ENCODE measurements at regions not wholly inside any gene's neighbourhood (a gene's known extent, or its start where the extent isn't known, plus 50 kb on each side); places are given as distances from the start of the nearest gene placed in this dataset.

- FAIRE-seq = no peak
- no peaks in the 10 kb centered on the region for H3K9me3 ChIP-seq
- no peaks in the 10 kb centered on the region for H3K4me1 ChIP-seq
- 46% methylated on average over 5 of the region's 5 CpGs for WGBS (ENCODE audit: missing lambda C conversion rate)
- no peak overlapping the region for H3K4me2 ChIP-seq
- no peak for DNase-seq (ENCODE audit: low read depth in 1 of 2, low spot score in 1 of 2)
- TF ChIP-seq, protein P1, sequence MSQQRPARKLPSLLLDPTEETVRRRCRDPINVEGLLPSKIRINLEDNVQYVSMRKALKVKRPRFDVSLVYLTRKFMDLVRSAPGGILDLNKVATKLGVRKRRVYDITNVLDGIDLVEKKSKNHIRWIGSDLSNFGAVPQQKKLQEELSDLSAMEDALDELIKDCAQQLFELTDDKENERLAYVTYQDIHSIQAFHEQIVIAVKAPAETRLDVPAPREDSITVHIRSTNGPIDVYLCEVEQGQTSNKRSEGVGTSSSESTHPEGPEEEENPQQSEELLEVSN (IDR thresholded peaks at IDR 0.05; ENCODE audit: borderline replicate concordance, low read depth) = no peak
- ChIA-PET CTCF (no interaction called here), POLR2A (no interaction called here)
- H3K4me3 ChIP-seq = no peak overlapping the region
- H3K27ac ChIP-seq = no peak overlapping the region
- ATAC-seq = no peak
These were observed 304.5 kb downstream of the JRKL start for GRCh38 chr11:96694338-96694737.

DNA sequence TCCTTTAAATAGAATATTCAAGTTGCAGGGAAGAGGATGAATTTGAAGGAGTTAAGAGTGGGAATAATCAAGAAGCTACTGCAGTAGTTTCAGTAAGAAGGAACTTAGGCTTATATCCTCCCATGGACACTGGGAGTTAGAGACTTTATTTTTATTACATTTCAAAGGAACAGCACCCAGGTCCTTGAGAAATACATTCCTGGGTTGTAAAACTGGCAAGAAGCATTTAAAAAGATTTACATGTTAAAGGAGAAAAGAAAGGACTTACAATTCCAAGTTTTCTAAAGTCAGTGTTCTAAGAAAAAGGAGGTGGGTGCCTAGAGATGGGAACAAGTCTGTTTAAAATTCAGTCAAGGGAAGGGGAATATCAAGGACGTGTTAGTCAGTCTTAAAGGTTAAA, 306.9 kb downstream of the JRKL start:
- TF ChIP-seq FOXS1 (CRISPR knock-in tag; IDR thresholded peaks at IDR 0.05) = no peak
- TF ChIP-seq RFX5 (IDR thresholded peaks at IDR 0.05) = no peak
- no peak for TF ChIP-seq KDM5A (IDR thresholded peaks at IDR 0.05)
- TF ChIP-seq HOXB5 (CRISPR knock-in tag; IDR thresholded peaks at IDR 0.05) = no peak
- TF ChIP-seq, protein P1 (IDR thresholded peaks at IDR 0.05; ENCODE audit: borderline replicate concordance, low read depth) = no peak
- TF ChIP-seq, protein P2, sequence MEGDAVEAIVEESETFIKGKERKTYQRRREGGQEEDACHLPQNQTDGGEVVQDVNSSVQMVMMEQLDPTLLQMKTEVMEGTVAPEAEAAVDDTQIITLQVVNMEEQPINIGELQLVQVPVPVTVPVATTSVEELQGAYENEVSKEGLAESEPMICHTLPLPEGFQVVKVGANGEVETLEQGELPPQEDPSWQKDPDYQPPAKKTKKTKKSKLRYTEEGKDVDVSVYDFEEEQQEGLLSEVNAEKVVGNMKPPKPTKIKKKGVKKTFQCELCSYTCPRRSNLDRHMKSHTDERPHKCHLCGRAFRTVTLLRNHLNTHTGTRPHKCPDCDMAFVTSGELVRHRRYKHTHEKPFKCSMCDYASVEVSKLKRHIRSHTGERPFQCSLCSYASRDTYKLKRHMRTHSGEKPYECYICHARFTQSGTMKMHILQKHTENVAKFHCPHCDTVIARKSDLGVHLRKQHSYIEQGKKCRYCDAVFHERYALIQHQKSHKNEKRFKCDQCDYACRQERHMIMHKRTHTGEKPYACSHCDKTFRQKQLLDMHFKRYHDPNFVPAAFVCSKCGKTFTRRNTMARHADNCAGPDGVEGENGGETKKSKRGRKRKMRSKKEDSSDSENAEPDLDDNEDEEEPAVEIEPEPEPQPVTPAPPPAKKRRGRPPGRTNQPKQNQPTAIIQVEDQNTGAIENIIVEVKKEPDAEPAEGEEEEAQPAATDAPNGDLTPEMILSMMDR (IDR thresholded peaks at IDR 0.05) = no peak
- TF ChIP-seq ESRRA (IDR thresholded peaks at IDR 0.05; ENCODE audit: borderline replicate concordance, low read length) = no peak
- 0% methylated on average over 1 of the region's 1 CpG for WGBS (ENCODE audit: missing lambda C conversion rate)
- H3K4me3 ChIP-seq = no peak overlapping the region
- no peaks in the 10 kb centered on the region for H3K4me1 ChIP-seq
- ChIA-PET POLR2A (no interaction called here), CTCF (no interaction called here)
- H3K4me2 ChIP-seq = no peak overlapping the region
- no peak for DNase-seq (ENCODE audit: low read depth in 1 of 2, low spot score in 1 of 2)
- FAIRE-seq = no peak
- ATAC-seq = no peak
- H3K27ac ChIP-seq = no peak overlapping the region
- no peaks in the 10 kb centered on the region for H3K9me3 ChIP-seq

- POLR2A ChIA-PET = no interaction called here
- FAIRE-seq = no peak
- WGBS (ENCODE audit: missing lambda C conversion rate) = 33% methylated on average over 3 of the region's 3 CpGs
- no peak for ATAC-seq
- H3K9me3 ChIP-seq = no peaks in the 10 kb centered on the region
- no peak overlapping the region for H3K27ac ChIP-seq
- H3K4me2 ChIP-seq = no peak overlapping the region
- no peak for DNase-seq (ENCODE audit: low read depth in 1 of 2, low spot score in 1 of 2)
- no peaks in the 10 kb centered on the region for H3K4me1 ChIP-seq
- H3K4me3 ChIP-seq = no peak overlapping the region
- CTCF ChIA-PET = no interaction called here
- no peak for TF ChIP-seq RNF2 (IDR thresholded peaks at IDR 0.05; ENCODE audit: borderline replicate concordance, low read depth)
- no peak for TF ChIP-seq ZNF302 (CRISPR knock-in tag; IDR thresholded peaks at IDR 0.05)
- no peak for TF ChIP-seq RFX5 (IDR thresholded peaks at IDR 0.05)
- TF ChIP-seq FOSL2 (IDR thresholded peaks at IDR 0.05) = no peak
- no peak for TF ChIP-seq FOSL2 (CRISPR knock-in tag; IDR thresholded peaks at IDR 0.05)
- no peak for TF ChIP-seq TFCP2L1 (CRISPR knock-in tag; IDR thresholded peaks at IDR 0.05)
- TF ChIP-seq FOXS1 (CRISPR knock-in tag; IDR thresholded peaks at IDR 0.05) = no peak
- TF ChIP-seq CEBPB (IDR thresholded peaks at IDR 0.05) = no peak
- no peak for TF ChIP-seq CBX2 (IDR thresholded peaks at IDR 0.05; ENCODE audit: borderline replicate concordance, low read depth)
- no peak for TF ChIP-seq CBX8 (IDR thresholded peaks at IDR 0.05)
- TF ChIP-seq POLR2AphosphoS2 (conservative IDR thresholded peaks at IDR 0.05; ENCODE audit: low read length) = no peak
- TF ChIP-seq HOXA7 (CRISPR knock-in tag; IDR thresholded peaks at IDR 0.05) = no peak
- no peak for TF ChIP-seq MAX (IDR thresholded peaks at IDR 0.05)
- no peak for TF ChIP-seq BHLHE40 (IDR thresholded peaks at IDR 0.05; ENCODE audit: low read depth, low read length)
- TF ChIP-seq SMC3 (IDR thresholded peaks at IDR 0.05) = no peak
- TF ChIP-seq RCOR1 (IDR thresholded peaks at IDR 0.05; ENCODE audit: low read depth, low read length) = no peak
- no peak for TF ChIP-seq GATA3 (IDR thresholded peaks at IDR 0.05; ENCODE audit: borderline replicate concordance)
- no peak for TF ChIP-seq NFE2L2 (conservative IDR thresholded peaks at IDR 0.05; ENCODE audit: low read length)
- TF ChIP-seq ZFP36 (IDR thresholded peaks at IDR 0.05; ENCODE audit: borderline replicate concordance, partially characterized antibody) = no peak
- no peak for TF ChIP-seq EHF (CRISPR knock-in tag; IDR thresholded peaks at IDR 0.05)
- TF ChIP-seq, protein P3, sequence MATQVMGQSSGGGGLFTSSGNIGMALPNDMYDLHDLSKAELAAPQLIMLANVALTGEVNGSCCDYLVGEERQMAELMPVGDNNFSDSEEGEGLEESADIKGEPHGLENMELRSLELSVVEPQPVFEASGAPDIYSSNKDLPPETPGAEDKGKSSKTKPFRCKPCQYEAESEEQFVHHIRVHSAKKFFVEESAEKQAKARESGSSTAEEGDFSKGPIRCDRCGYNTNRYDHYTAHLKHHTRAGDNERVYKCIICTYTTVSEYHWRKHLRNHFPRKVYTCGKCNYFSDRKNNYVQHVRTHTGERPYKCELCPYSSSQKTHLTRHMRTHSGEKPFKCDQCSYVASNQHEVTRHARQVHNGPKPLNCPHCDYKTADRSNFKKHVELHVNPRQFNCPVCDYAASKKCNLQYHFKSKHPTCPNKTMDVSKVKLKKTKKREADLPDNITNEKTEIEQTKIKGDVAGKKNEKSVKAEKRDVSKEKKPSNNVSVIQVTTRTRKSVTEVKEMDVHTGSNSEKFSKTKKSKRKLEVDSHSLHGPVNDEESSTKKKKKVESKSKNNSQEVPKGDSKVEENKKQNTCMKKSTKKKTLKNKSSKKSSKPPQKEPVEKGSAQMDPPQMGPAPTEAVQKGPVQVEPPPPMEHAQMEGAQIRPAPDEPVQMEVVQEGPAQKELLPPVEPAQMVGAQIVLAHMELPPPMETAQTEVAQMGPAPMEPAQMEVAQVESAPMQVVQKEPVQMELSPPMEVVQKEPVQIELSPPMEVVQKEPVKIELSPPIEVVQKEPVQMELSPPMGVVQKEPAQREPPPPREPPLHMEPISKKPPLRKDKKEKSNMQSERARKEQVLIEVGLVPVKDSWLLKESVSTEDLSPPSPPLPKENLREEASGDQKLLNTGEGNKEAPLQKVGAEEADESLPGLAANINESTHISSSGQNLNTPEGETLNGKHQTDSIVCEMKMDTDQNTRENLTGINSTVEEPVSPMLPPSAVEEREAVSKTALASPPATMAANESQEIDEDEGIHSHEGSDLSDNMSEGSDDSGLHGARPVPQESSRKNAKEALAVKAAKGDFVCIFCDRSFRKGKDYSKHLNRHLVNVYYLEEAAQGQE (IDR thresholded peaks at IDR 0.05) = no peak
These were observed 307.7 kb downstream of the JRKL start for GRCh38 chr11:96697466-96697865.

Data from A549 (cell line).